Neural crest cell (in vitro differentiated cells): ENCODE measurements at regions not wholly inside any gene's neighbourhood (a gene's known extent, or its start where the extent isn't known, plus 50 kb on each side); places are given as distances from the start of the nearest gene placed in this dataset.
"Not testable (repeated sequence)": the region's sequence is repeated elsewhere in the genome, so short reads cannot be mapped to it uniquely, and the experiment has no call there.

Experiments used
- DNase-seq: peaks from one replicate; pipeline ENCODE4 v3.0.0; 2021; ENCODE audit warnings: low read depth, mixed read lengths, low spot score
- H3K27ac Mint-ChIP-seq: one replicate; pipeline ENCODE4 v1.8.0; 2021; ENCODE audit warnings: mild to moderate bottlenecking, mixed read lengths; ENCODE audit not compliant: unreplicated experiment
- H3K27me3 Mint-ChIP-seq: 2 replicates; pipeline ENCODE4 v1.8.0; 2021; ENCODE audit warnings: low read depth, mild to moderate bottlenecking, mixed read lengths
- H3K36me3 Mint-ChIP-seq: 2 replicates; pipeline ENCODE4 v1.8.0; 2021; ENCODE audit warnings: low read depth, mild to moderate bottlenecking, mixed read lengths
- H3K4me1 Mint-ChIP-seq: 2 replicates; pipeline ENCODE4 v1.8.0; 2021; ENCODE audit warnings: mixed read lengths
- H3K4me3 Mint-ChIP-seq: one replicate; pipeline ENCODE4 v1.8.0; 2021; ENCODE audit warnings: mild to moderate bottlenecking, mixed read lengths
- H3K9me3 Mint-ChIP-seq: 2 replicates; pipeline ENCODE4 v1.8.0; 2021; ENCODE audit warnings: mixed read lengths
- CTCF ChIP-seq: fragments of 200-600 bp; sonication (generic); conservative IDR thresholded peaks from 2 replicates; pipeline ENCODE4 v1.5.0; 2021; ENCODE audit warnings: antibody characterized with exemption, mild to moderate bottlenecking

- Mint-ChIP-seq H3K27me3 (no peaks in the 10 kb centered on the region), H3K9me3 (no peaks in the 10 kb centered on the region), H3K4me3 (no peak overlapping the region), H3K36me3 (no peaks in the 10 kb centered on the region), H3K4me1 (peaks cover 32% of the 10 kb centered on the region), H3K27ac (no peak overlapping the region)
- TF ChIP-seq CTCF = no peak
- DNase-seq = no peak
Observed at GRCh38 chr3:177449360-177450006, 252.2 kb upstream of the TBL1XR1 start.

DNA sequence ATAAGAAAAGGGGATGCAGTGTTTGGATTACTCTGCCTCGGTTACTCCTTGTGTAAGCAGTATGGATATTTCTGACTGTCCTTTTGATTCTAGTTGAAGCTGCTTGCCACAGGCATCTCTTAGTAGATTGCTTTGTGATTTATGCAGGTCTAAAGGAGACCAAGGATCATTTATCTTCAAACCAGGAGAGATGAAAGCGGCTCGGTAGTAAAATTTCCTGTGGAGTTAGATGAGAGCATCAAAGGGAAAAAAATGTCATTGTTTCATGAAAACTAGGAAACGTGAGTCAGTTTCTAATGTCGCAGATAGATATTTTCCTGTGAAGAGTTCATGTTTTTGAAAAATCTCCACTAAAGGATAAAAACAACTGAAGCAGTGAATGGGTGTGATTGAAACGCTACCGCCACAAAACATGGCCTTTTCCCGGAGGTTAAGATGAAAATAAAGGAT, 254.0 kb upstream of the TBL1XR1 start:
- no peak for TF ChIP-seq CTCF
- Mint-ChIP-seq H3K27ac (no peak overlapping the region), H3K9me3 (no peaks in the 10 kb centered on the region), H3K4me3 (no peak overlapping the region), H3K27me3 (no peaks in the 10 kb centered on the region), H3K36me3 (peaks cover 2% of the 10 kb centered on the region), H3K4me1 (peaks cover 25% of the 10 kb centered on the region)
- no peak for DNase-seq

DNA sequence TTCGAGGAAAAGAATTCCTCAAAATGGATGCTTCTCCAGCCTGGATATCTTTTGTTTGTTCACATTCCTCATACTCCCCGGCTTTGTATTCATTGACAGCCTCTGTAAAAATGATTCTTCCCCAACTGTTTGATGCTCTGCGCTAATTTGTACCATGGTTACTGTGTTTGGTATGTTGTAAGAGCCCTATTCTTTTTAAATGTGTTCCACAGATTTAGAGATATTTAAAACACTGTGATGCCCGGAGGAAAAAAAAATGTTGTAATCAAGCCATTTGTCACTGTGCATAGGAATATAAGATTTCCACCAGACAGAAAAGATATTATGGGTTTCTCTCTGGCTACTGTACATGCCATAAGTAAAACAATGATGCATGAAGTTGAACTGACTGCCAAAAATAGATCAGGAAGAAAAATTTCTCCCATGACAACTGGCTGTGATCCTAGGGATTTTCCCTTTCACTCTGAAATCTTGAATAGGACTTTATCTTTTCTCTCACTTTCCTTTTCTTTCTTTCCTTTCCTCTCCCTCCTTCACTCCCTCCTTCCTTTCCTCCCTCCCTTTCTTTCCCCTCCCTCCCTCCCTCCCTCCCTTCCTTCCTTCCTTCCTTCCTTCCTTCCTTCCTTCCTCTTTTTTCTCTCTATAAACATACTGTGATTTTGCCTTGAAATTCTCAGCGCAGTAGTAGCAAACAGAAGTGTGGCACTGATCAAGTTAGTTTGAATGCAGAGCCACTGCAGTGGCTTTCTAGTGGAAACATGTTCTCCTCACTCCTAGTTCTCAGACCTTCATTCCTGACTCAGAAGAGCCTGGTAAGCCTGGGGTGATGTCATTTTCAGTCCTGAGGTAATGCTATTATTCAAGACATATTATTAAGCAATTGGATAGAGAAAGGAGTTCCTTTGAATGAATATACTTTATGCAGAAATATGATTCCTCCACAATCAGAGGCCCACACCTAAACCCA, 254.9 kb upstream of the TBL1XR1 start:
- H3K27ac Mint-ChIP-seq = no peak overlapping the region
- no peak for TF ChIP-seq CTCF
- no peaks in the 10 kb centered on the region for H3K27me3 Mint-ChIP-seq
- DNase-seq = no peak
- no peak overlapping the region for H3K4me3 Mint-ChIP-seq
- H3K36me3 Mint-ChIP-seq = peaks cover 2% of the 10 kb centered on the region
- peaks cover 19% of the 10 kb centered on the region for H3K4me1 Mint-ChIP-seq
- no peaks in the 10 kb centered on the region for H3K9me3 Mint-ChIP-seq

- H3K36me3 Mint-ChIP-seq = peaks cover 2% of the 10 kb centered on the region
- H3K27me3 Mint-ChIP-seq = no peaks in the 10 kb centered on the region
- no peaks in the 10 kb centered on the region for H3K9me3 Mint-ChIP-seq
- DNase-seq = no peak
- peaks cover 19% of the 10 kb centered on the region for H3K4me1 Mint-ChIP-seq
- H3K4me3 Mint-ChIP-seq = no peak overlapping the region
- TF ChIP-seq CTCF = no peak
- no peak overlapping the region for H3K27ac Mint-ChIP-seq
Observed at GRCh38 chr3:177452831-177453450, 255.7 kb upstream of the TBL1XR1 start.

GRCh38 chr3:177453451-177453844, 256.2 kb upstream of the TBL1XR1 start:
- Mint-ChIP-seq H3K27me3 (no peaks in the 10 kb centered on the region), H3K9me3 (no peaks in the 10 kb centered on the region), H3K4me3 (no peak overlapping the region), H3K27ac (no peak overlapping the region), H3K36me3 (peaks cover 2% of the 10 kb centered on the region), H3K4me1 (peaks cover 15% of the 10 kb centered on the region)
- no peak for TF ChIP-seq CTCF
- DNase-seq = no peak

DNA sequence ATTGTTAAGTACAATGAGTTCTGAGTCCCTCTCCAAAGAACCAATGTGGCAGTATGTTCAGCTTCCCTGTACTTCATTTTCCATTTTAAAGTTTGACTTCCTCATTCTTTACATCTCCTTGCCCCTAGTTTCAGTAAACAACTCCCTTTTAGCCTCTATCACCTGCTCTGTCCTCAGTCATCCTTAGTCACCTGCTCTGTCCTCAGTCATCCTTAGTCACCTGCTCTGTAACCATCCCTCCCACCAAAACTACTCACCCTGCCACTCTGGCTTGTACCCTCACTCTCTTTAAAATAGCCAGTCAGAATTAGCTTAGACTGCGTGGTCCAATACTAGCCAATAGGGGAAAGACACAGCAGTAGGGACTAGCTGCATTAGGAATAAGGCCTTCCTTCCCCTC, 259.9 kb upstream of the TBL1XR1 start:
- not testable (repeated sequence) for H3K27me3 Mint-ChIP-seq, H3K4me1 Mint-ChIP-seq, H3K27ac Mint-ChIP-seq, H3K4me3 Mint-ChIP-seq, DNase-seq, H3K9me3 Mint-ChIP-seq, H3K36me3 Mint-ChIP-seq
